HG02623 (cell line): ENCODE measurements at regions not wholly inside any gene's neighbourhood (a gene's known extent, or its start where the extent isn't known, plus 50 kb on each side); places are given as distances from the start of the nearest gene placed in this dataset.
A peak's percentile ranks its signal among the peaks of the same experiment; 100 is the strongest.

Source experiments
- ATAC-seq: cut with Tn5 transposase; IDR thresholded peaks from one replicate; pipeline ENCODE4 v1.9.1; 2021; ENCODE audit warnings: moderate library complexity; ENCODE audit not compliant: unreplicated experiment

GRCh38 chr2:144217853-144218633 lies 301.9 kb downstream of the ZEB2 start:
- no peak for ATAC-seq

GRCh38 chr2:144215701-144216675 lies 303.9 kb downstream of the ZEB2 start:
- ATAC-seq: peak; percentile 58

GRCh38 chr2:144215207-144215606 lies 304.7 kb downstream of the ZEB2 start:
- no peak for ATAC-seq

GRCh38 chr2:144213797-144214196 lies 306.1 kb downstream of the ZEB2 start:
- ATAC-seq: peak; percentile 79

- no peak for ATAC-seq
Observed at GRCh38 chr2:144211826-144212225, 308.1 kb downstream of the ZEB2 start.

- ATAC-seq: no peak
Observed at GRCh38 chr2:144211065-144211464, 308.9 kb downstream of the ZEB2 start.

GRCh38 chr2:144210076-144210475 lies 309.8 kb downstream of the ZEB2 start:
- no peak for ATAC-seq

- no peak for ATAC-seq
Observed at GRCh38 chr2:144208924-144209323, 311.0 kb downstream of the ZEB2 start.

GRCh38 chr2:144206019-144206418 lies 313.9 kb downstream of the ZEB2 start:
- ATAC-seq: no peak

GRCh38 chr2:144201868-144202468 lies 318.0 kb downstream of the ZEB2 start:
- ATAC-seq: no peak

- no peak for ATAC-seq
Observed at GRCh38 chr2:144201126-144201525, 318.8 kb downstream of the ZEB2 start.

- ATAC-seq: no peak
Observed at GRCh38 chr2:144198116-144198515, 321.8 kb downstream of the ZEB2 start.

- no peak for ATAC-seq
Observed at GRCh38 chr2:144194326-144195071, 325.4 kb downstream of the ZEB2 start.

GRCh38 chr2:144190908-144191605 lies 328.9 kb downstream of the ZEB2 start:
- ATAC-seq: no peak

- ATAC-seq: peak; percentile 97
Observed at GRCh38 chr2:144183727-144184126, 336.2 kb downstream of the ZEB2 start.

GRCh38 chr2:144181001-144181400 lies 338.9 kb downstream of the ZEB2 start:
- no peak for ATAC-seq

- no peak for ATAC-seq
Observed at GRCh38 chr2:144180131-144180530, 339.8 kb downstream of the ZEB2 start.

GRCh38 chr2:144170179-144170578 lies 349.7 kb downstream of the ZEB2 start:
- no peak for ATAC-seq

GRCh38 chr2:144166743-144167142 lies 353.2 kb downstream of the ZEB2 start:
- ATAC-seq: no peak

GRCh38 chr2:144165599-144166250 lies 354.2 kb downstream of the ZEB2 start:
- no peak for ATAC-seq
